ENCODE measurements at regions not wholly inside any gene's neighbourhood (a gene's known extent, or its start where the extent isn't known, plus 50 kb on each side); places are given as distances from the start of the nearest gene placed in this dataset.

GRCh38 chr1:222891578-222891977 lies 76.7 kb downstream of the DISP1 start:
- no peak for TF ChIP-seq CTCF (conservative IDR thresholded peaks at IDR 0.05)
- no peak for TF ChIP-seq ZFX (IDR thresholded peaks at IDR 0.05)
